Heart left ventricle (tissue), 13 donors: ENCODE measurements at regions not wholly inside any gene's neighbourhood (a gene's known extent, or its start where the extent isn't known, plus 50 kb on each side); places are given as distances from the start of the nearest gene placed in this dataset.

Experiments
- CTCF ChIP-seq, 12 donors: fragments of 200-600 bp; sonication (generic) in 4 of 12; IDR thresholded peaks; one replicate each; pipeline versions ENCODE4 v1.5.0 to v1.8.0; 2018 to 2022; ENCODE audit warnings: antibody characterized with exemption in 12 of 12, mild to moderate bottlenecking in 5 of 12
- POLR2A ChIP-seq, 2 donors: fragments of 450-650 bp; IDR thresholded peaks; one replicate each; pipeline ENCODE4 v1.6.1; 2017; ENCODE audit warnings: antibody characterized with exemption in 2 of 2, mild to moderate bottlenecking in 2 of 2, moderate library complexity in 2 of 2
- donor health status: ischemic (EF 13 %, LVEDD 7.1; RV severe dilation, severe dysfunction).
- donor health status: DM: no; HTN: yes; CAD: no.
- donor health status: DM: no; HTN: no; CAD: no.
- donor health status: ischemic (EF 25% LVEDD 6.9; RV normal size, moderate dysfunction).
- donor health status: ischemic (EF 25% LVEDD 5.7; RV mildly dilated, moderate dysfunction).
- donor health status: ischemic (EF 35%, LVEDD 5.7; RV mildly dilated, moderate dysfunction).
- donor health status: nonischemic (EF 11% LVEDD 7.7; RV severe dilation, severe dysfunction).
- donor health status: DM: yes; HTN: yes; CAD: no.
- donor health status: PGD.
- donor health status: ischemic (EF 29% LVEDD 5.4; RV normal size, mild dysfunction).
- donor health status: nonischemic (EF 23%, LVEDD 6.1; RV moderate dilation, normal function).

GRCh38 chr1:94296018-94296417, 58.6 kb upstream of the ARHGAP29 start:
- no peak for TF ChIP-seq CTCF (IDR thresholded peaks at IDR 0.05)
- no peak for TF ChIP-seq POLR2A (IDR thresholded peaks at IDR 0.05)
